IMR-90 (cell line): ENCODE measurements at regions not wholly inside any gene's neighbourhood (a gene's known extent, or its start where the extent isn't known, plus 50 kb on each side); places are given as distances from the start of the nearest gene placed in this dataset.

Experiments
- ATAC-seq: fragments of 200-7000 bp; cut with Tn5 transposase; 2 replicates; pipeline ENCODE4 v1.9.1; 2020; ENCODE audit warnings: low read depth, mild to moderate bottlenecking, moderate library complexity
- BruUV-seq: library from RNA; stranded (reverse); fragments of 400-500 nt; replicated peaks from 2 replicates; lab custom pipeline; 2021; lab: Mats Ljungman, UMichigan
- CTCF ChIA-PET: fragments of 300-600 bp; formaldehyde crosslinking; extraction: SDS; loops from one replicate; lab custom pipeline; 2021; ENCODE audit warnings: antibody characterized with exemption; lab: Yijun Ruan, JAX
- POLR2A ChIA-PET: fragments of 300-600 bp; sonication (Branson Sonifier 250); formaldehyde crosslinking; loops from one replicate; lab custom pipeline; 2022; ENCODE audit warnings: antibody characterized with exemption; ENCODE audit not compliant: unreplicated experiment; lab: Charles Lee
- DNase-seq: peaks from one replicate; pipeline ENCODE4 v3.0.0; 2013
- H2AFZ ChIP-seq: replicated peaks from 2 replicates; pipeline ENCODE3; 2013; ENCODE audit warnings: low read length, mild to moderate bottlenecking; ENCODE audit not compliant: poor library complexity
- H2AK5ac ChIP-seq: 2 replicates; pipeline ENCODE4 v1.6.1; 2013; ENCODE audit warnings: low read depth, low read length, inconsistent platforms
- H2AK9ac ChIP-seq: replicated peaks from 2 replicates; pipeline ENCODE3; 2013; ENCODE audit warnings: mild to moderate bottlenecking, low read depth, low read length, moderate library complexity; ENCODE audit not compliant: poor library complexity
- H2BK120ac ChIP-seq: 2 replicates; pipeline ENCODE4 v1.6.1; 2013; ENCODE audit warnings: low read depth, low read length, inconsistent platforms
- H2BK15ac ChIP-seq: 3 replicates; pipeline ENCODE4 v1.6.1; 2013; ENCODE audit warnings: low read depth, low read length, inconsistent platforms
- H2BK20ac ChIP-seq: 2 replicates; pipeline ENCODE4 v1.6.1; 2013; ENCODE audit warnings: low read depth, mild to moderate bottlenecking, inconsistent platforms, low read length, moderate library complexity
- H2BK5ac ChIP-seq: 2 replicates; pipeline ENCODE4 v1.6.1; 2013; ENCODE audit warnings: mild to moderate bottlenecking, low read depth, low read length, inconsistent platforms; ENCODE audit not compliant: poor library complexity, severe bottlenecking
- H3K14ac ChIP-seq: replicated peaks from 2 replicates; pipeline ENCODE4 v1.6.1; 2013; ENCODE audit warnings: low read depth, low read length, inconsistent platforms
- H3K18ac ChIP-seq: 2 replicates; pipeline ENCODE4 v1.6.1; 2013; ENCODE audit warnings: low read depth, low read length, control low read depth
- H3K23ac ChIP-seq: 2 replicates; pipeline ENCODE4 v1.6.1; 2013; ENCODE audit warnings: low read depth, low read length, inconsistent platforms
- H3K27ac ChIP-seq: 2 replicates; pipeline ENCODE4 v1.5.1; 2013; ENCODE audit warnings: mild to moderate bottlenecking, control low read depth, low read length; ENCODE audit not compliant: insufficient read depth
- H3K27me3 ChIP-seq: 2 replicates; pipeline ENCODE4 v1.6.1; 2013; ENCODE audit warnings: low read length; ENCODE audit not compliant: control insufficient read depth, insufficient read depth
- H3K36me3 ChIP-seq: 2 replicates; pipeline ENCODE4 v1.6.1; 2013; ENCODE audit warnings: low read length, mixed read lengths; ENCODE audit not compliant: control insufficient read depth, insufficient read depth
- H3K4ac ChIP-seq: 2 replicates; pipeline ENCODE4 v1.6.1; 2013; ENCODE audit warnings: low read depth, low read length, inconsistent platforms
- H3K4me1 ChIP-seq: 2 replicates; pipeline ENCODE4 v1.6.1; 2013; ENCODE audit warnings: low read length, mixed read lengths; ENCODE audit not compliant: control insufficient read depth, insufficient read depth
- H3K4me2 ChIP-seq: 2 replicates; pipeline ENCODE4 v1.6.1; 2013; ENCODE audit warnings: low read depth, mild to moderate bottlenecking, control low read depth, low read length, moderate library complexity
- H3K4me3 ChIP-seq: 2 replicates; pipeline ENCODE4 v1.5.1; 2013; ENCODE audit warnings: low read depth, mild to moderate bottlenecking, control low read depth, low read length, moderate library complexity; ENCODE audit not compliant: insufficient read depth
- H3K56ac ChIP-seq: 2 replicates; pipeline ENCODE4 v1.6.1; 2013; ENCODE audit warnings: low read length, inconsistent platforms; ENCODE audit not compliant: insufficient read depth; ENCODE audit errors: extremely low read depth
- H3K79me1 ChIP-seq, 2 experiments: 2 replicates each; pipeline ENCODE4 v1.6.1; 2013; ENCODE audit warnings: low read length in 2 of 2, inconsistent platforms in 1 of 2, low read depth in 1 of 2
- H3K9ac ChIP-seq: 2 replicates; pipeline ENCODE4 v1.6.1; 2013; ENCODE audit warnings: low read depth, low read length, control low read depth
- H3K9me1 ChIP-seq: 2 replicates; pipeline ENCODE4 v1.6.1; 2013; ENCODE audit warnings: low read length, inconsistent platforms; ENCODE audit not compliant: insufficient read depth
- H3K9me3 ChIP-seq: 2 replicates; pipeline ENCODE4 v1.6.1; 2013; ENCODE audit warnings: low read length; ENCODE audit not compliant: control insufficient read depth, insufficient read depth
- H4K20me1 ChIP-seq: 2 replicates; pipeline ENCODE4 v1.6.1; 2013; ENCODE audit warnings: low read length, inconsistent platforms; ENCODE audit not compliant: insufficient read depth
- H4K5ac ChIP-seq: 2 replicates; pipeline ENCODE4 v1.6.1; 2013; ENCODE audit warnings: mild to moderate bottlenecking, low read depth, low read length, control low read depth
- H4K8ac ChIP-seq, 2 experiments: 2 replicates each; pipeline ENCODE4 v1.6.1; 2013; ENCODE audit warnings: low read depth in 2 of 2, low read length in 2 of 2, control low read depth in 1 of 2, inconsistent platforms in 1 of 2
- H4K91ac ChIP-seq: 2 replicates; pipeline ENCODE4 v1.6.1; 2013; ENCODE audit warnings: low read depth, low read length, inconsistent platforms; ENCODE audit not compliant: insufficient read depth
- BHLHE40 ChIP-seq: fragments of 150-350 bp; IDR thresholded peaks from 2 replicates; pipeline ENCODE4 v1.6.1; 2016; ENCODE audit warnings: mild to moderate bottlenecking, low read depth, low read length
- CEBPB ChIP-seq: IDR thresholded peaks from 2 replicates; pipeline ENCODE4 v1.6.1; 2012; ENCODE audit warnings: low read depth, low read length, improper control_type of control experiment
- CHD1 ChIP-seq: IDR thresholded peaks from 2 replicates; pipeline ENCODE4 v1.6.1; 2012; ENCODE audit warnings: low read depth, low read length, improper control_type of control experiment
- CTCF ChIP-seq: conservative IDR thresholded peaks from 2 replicates; pipeline ENCODE4 v1.5.1; 2012; ENCODE audit warnings: mild to moderate bottlenecking, low read depth, low read length, improper control_type of control experiment
- ELK1 ChIP-seq: fragments of 150-350 bp; IDR thresholded peaks from 2 replicates; pipeline ENCODE4 v1.6.1; 2016; ENCODE audit warnings: low read depth, mild to moderate bottlenecking, low read length, moderate library complexity, borderline replicate concordance
- FOS ChIP-seq: fragments of 150-350 bp; IDR thresholded peaks from 2 replicates; pipeline ENCODE4 v1.6.1; 2016; ENCODE audit warnings: low read depth, low read length
- MAFK ChIP-seq: IDR thresholded peaks from 2 replicates; pipeline ENCODE4 v1.6.1; 2012; ENCODE audit warnings: low read depth, low read length, improper control_type of control experiment
- MAZ ChIP-seq: IDR thresholded peaks from 2 replicates; pipeline ENCODE4 v1.6.1; 2012; ENCODE audit warnings: low read depth, mild to moderate bottlenecking, low read length, improper control_type of control experiment, moderate library complexity, borderline replicate concordance
- NFE2L2 ChIP-seq: fragments of 150-350 bp; IDR thresholded peaks from 2 replicates; pipeline ENCODE4 v1.6.1; 2016; ENCODE audit warnings: low read depth, mild to moderate bottlenecking, low read length
- POLR2A ChIP-seq: IDR thresholded peaks from 2 replicates; pipeline ENCODE4 v1.6.1; 2012; ENCODE audit warnings: mild to moderate bottlenecking, low read depth, low read length
- RAD21 ChIP-seq: IDR thresholded peaks from 2 replicates; pipeline ENCODE4 v1.6.1; 2012; ENCODE audit warnings: low read length, improper control_type of control experiment
- RCOR1 ChIP-seq: IDR thresholded peaks from 2 replicates; pipeline ENCODE4 v1.6.1; 2012; ENCODE audit warnings: mild to moderate bottlenecking, low read length, improper control_type of control experiment; ENCODE audit not compliant: insufficient replicate concordance
- RFX5 ChIP-seq: IDR thresholded peaks from 2 replicates; pipeline ENCODE4 v1.8.0; 2012; ENCODE audit warnings: low read depth, mild to moderate bottlenecking, low read length, moderate library complexity
- SMC3 ChIP-seq: fragments of 150-350 bp; IDR thresholded peaks from 2 replicates; pipeline ENCODE4 v1.6.1; 2016; ENCODE audit warnings: low read depth, mild to moderate bottlenecking, antibody characterized with exemption, low read length, moderate library complexity
- USF2 ChIP-seq: fragments of 150-350 bp; IDR thresholded peaks from 2 replicates; pipeline ENCODE4 v1.6.1; 2017; ENCODE audit warnings: mild to moderate bottlenecking, antibody characterized with exemption, low read length, low read depth
- WGBS, 2 experiments: methylation state at CpG; one replicate each; pipeline versions ENCODE4 v1.1.5 to v1.1.7; 2013; ENCODE audit warnings: missing lambda C conversion rate in 2 of 2; ENCODE audit not compliant: insufficient read length in 1 of 2; ENCODE audit errors: extremely low coverage in 2 of 2; 5-methylcytosine and 5-hydroxymethylcytosine counted together
- dilution Hi-C: fragments of 300-500 bp; cut with HindIII; formaldehyde crosslinking; loops from one replicate; pipeline ENCODE4 v1.14.3; 2018; ENCODE audit warnings: low sequenced_read_pairs; ENCODE audit not compliant: unreplicated experiment
- in situ Hi-C: fragments of 300-500 bp; cut with MboI; formaldehyde crosslinking; loops from 3 replicates; pipeline ENCODE4 v1.14.3; 2019; ENCODE audit warnings: low sequenced_read_pairs, inconsistent platforms, mixed read lengths
- intact Hi-C: fragments of 100-400 bp; cut with micrococcal nuclease; formaldehyde crosslinking; loops from 2 replicates; pipeline ENCODE4 v1.10.0; 2022

- Histone ChIP-seq H4K5ac (no peak overlapping the region), H2BK120ac (no peak overlapping the region), H3K79me1 (no peaks in the 10 kb centered on the region), H3K4ac (no peak overlapping the region), H3K9me1 (no peaks in the 10 kb centered on the region), H3K56ac (no peak overlapping the region), H3K9me3 (peaks cover 2% of the 10 kb centered on the region; the same call in 1 of the 2 replicates), H3K14ac (no peak overlapping the region), H2AK9ac (no peak overlapping the region), H3K4me2 (no peak overlapping the region), H4K20me1 (no peaks in the 10 kb centered on the region), H3K36me3 (no peaks in the 10 kb centered on the region), H3K27me3 (no peaks in the 10 kb centered on the region), H3K23ac (no peak overlapping the region), H4K91ac (no peak overlapping the region), H3K4me3 (no peak overlapping the region), H2AK5ac (no peak overlapping the region), H2AFZ (no peak overlapping the region), H2BK15ac (no peak overlapping the region), H3K9ac (no peak overlapping the region), H4K8ac (no peak overlapping the region), H2BK5ac (no peak overlapping the region), H3K18ac (no peak overlapping the region), H3K4me1 (no peaks in the 10 kb centered on the region), H3K27ac (no peak overlapping the region), H2BK20ac (no peak overlapping the region)
- dilution Hi-C loops (no loop called here), intact Hi-C loops (no loop called here), in situ Hi-C loops (no loop called here)
- no CpG with 5 or more reads among the region's 2 CpGs for WGBS, 2 experiments
- DNase-seq (no peak), ATAC-seq (no peak)
- ChIA-PET CTCF (no interaction called here), POLR2A (no interaction called here)
- TF ChIP-seq POLR2A: no peak
- TF ChIP-seq CTCF: no peak
- no peak for TF ChIP-seq CHD1
- no peak for TF ChIP-seq RFX5
- TF ChIP-seq MAZ: no peak
- no peak for TF ChIP-seq SMC3
- TF ChIP-seq RAD21: no peak
- TF ChIP-seq MAFK: no peak
- TF ChIP-seq ELK1: no peak
- TF ChIP-seq FOS: no peak
- TF ChIP-seq BHLHE40: no peak
- TF ChIP-seq CEBPB: no peak
- TF ChIP-seq RCOR1: no peak
- TF ChIP-seq NFE2L2: no peak
- TF ChIP-seq USF2: no peak
- no TSS peak for BruUV-seq
Observed at GRCh38 chr5:44943647-44944046, 134.9 kb downstream of the MRPS30 start.
